Mesenchymal stem cell (in vitro differentiated cells and primary cell): ENCODE measurements at regions not wholly inside any gene's neighbourhood (a gene's known extent, or its start where the extent isn't known, plus 50 kb on each side); places are given as distances from the start of the nearest gene placed in this dataset.

Source experiments
- DNase-seq: peaks from one replicate; pipeline ENCODE4 v3.0.0-alpha.2; 2013
- H2AFZ ChIP-seq: one replicate; pipeline ENCODE4 v1.6.1; 2013; ENCODE audit warnings: low read depth, mild to moderate bottlenecking, control low read depth, inconsistent platforms, low read length, moderate library complexity
- H2AK5ac ChIP-seq: 2 replicates; pipeline ENCODE4 v1.6.1; 2013; ENCODE audit warnings: low read length, moderate library complexity, mild to moderate bottlenecking, inconsistent platforms; ENCODE audit not compliant: severe bottlenecking
- H2BK120ac ChIP-seq: one replicate; pipeline ENCODE4 v1.6.1; 2013; ENCODE audit warnings: low read depth, mild to moderate bottlenecking, inconsistent platforms, low read length, moderate library complexity
- H2BK12ac ChIP-seq, 2 experiments: one replicate each; pipeline ENCODE4 v1.6.1; 2013; ENCODE audit warnings: inconsistent platforms in 2 of 2, low read length in 2 of 2, mild to moderate bottlenecking in 2 of 2, moderate library complexity in 2 of 2, control low read depth in 1 of 2
- H2BK15ac ChIP-seq: one replicate; pipeline ENCODE4 v1.6.1; 2013; ENCODE audit warnings: mild to moderate bottlenecking, low read depth, inconsistent platforms; ENCODE audit not compliant: poor library complexity, severe bottlenecking
- H2BK5ac ChIP-seq: 2 replicates; pipeline ENCODE4 v1.6.1; 2013; ENCODE audit warnings: low read depth, mild to moderate bottlenecking, low read length, control low read depth, inconsistent platforms; ENCODE audit not compliant: poor library complexity, severe bottlenecking
- H3K14ac ChIP-seq, 2 experiments: one replicate each; pipeline ENCODE4 v1.6.1; 2013; ENCODE audit warnings: inconsistent platforms in 2 of 2, low read length in 2 of 2, control low read depth in 1 of 2, mild to moderate bottlenecking in 1 of 2, moderate library complexity in 1 of 2
- H3K18ac ChIP-seq, 2 experiments: one replicate each; pipeline ENCODE4 v1.6.1; 2013; ENCODE audit warnings: inconsistent platforms in 2 of 2, low read length in 2 of 2, control low read depth in 1 of 2, low read depth in 1 of 2, mild to moderate bottlenecking in 1 of 2
- H3K23ac ChIP-seq, 2 experiments: one replicate each; pipeline ENCODE4 v1.6.1; 2013; ENCODE audit warnings: inconsistent platforms in 2 of 2, low read length in 2 of 2, mild to moderate bottlenecking in 2 of 2, moderate library complexity in 2 of 2, control low read depth in 1 of 2
- H3K27ac ChIP-seq: 2 replicates; pipeline ENCODE4 v1.5.1; 2013; ENCODE audit warnings: mild to moderate bottlenecking, moderate library complexity, low read length, control low read depth, inconsistent platforms; ENCODE audit not compliant: poor library complexity, severe bottlenecking
- H3K27me3 ChIP-seq, 2 experiments: 2 replicates each; pipeline versions ENCODE4 v1.6.1 to v1.7.0; 2013; ENCODE audit warnings: low read length in 2 of 2, mild to moderate bottlenecking in 2 of 2, moderate library complexity in 2 of 2, control low read depth in 1 of 2, inconsistent platforms in 1 of 2; ENCODE audit not compliant: control insufficient read depth in 1 of 2, insufficient read depth in 1 of 2
- H3K36me3 ChIP-seq, 2 experiments: 2 replicates each; pipeline versions ENCODE4 v1.6.1 to v1.7.0; 2013; ENCODE audit warnings: low read length in 2 of 2, control low read depth in 1 of 2, inconsistent platforms in 1 of 2, low read depth in 1 of 2, mild to moderate bottlenecking in 1 of 2; ENCODE audit not compliant: insufficient read depth in 2 of 2, control insufficient read depth in 1 of 2
- H3K4ac ChIP-seq, 2 experiments: one replicate each; pipeline ENCODE4 v1.6.1; 2013; ENCODE audit warnings: inconsistent platforms in 2 of 2, low read length in 2 of 2, mild to moderate bottlenecking in 2 of 2, moderate library complexity in 2 of 2, control low read depth in 1 of 2, low read depth in 1 of 2
- H3K4me1 ChIP-seq: 2 replicates; pipeline ENCODE4 v1.6.1; 2013; ENCODE audit warnings: low read depth, low read length, control low read depth; ENCODE audit not compliant: control insufficient read depth, insufficient read depth
- H3K4me2 ChIP-seq: 2 replicates; pipeline ENCODE4 v1.6.1; 2013; ENCODE audit warnings: low read length, mild to moderate bottlenecking, inconsistent platforms; ENCODE audit not compliant: poor library complexity, severe bottlenecking
- H3K4me3 ChIP-seq, 2 experiments: 2 replicates each; pipeline versions ENCODE4 v1.5.1 to v1.7.0; 2013; ENCODE audit warnings: low read length in 2 of 2, mild to moderate bottlenecking in 2 of 2, control low read depth in 1 of 2, low read depth in 1 of 2; ENCODE audit not compliant: insufficient read depth in 1 of 2
- H3K79me1 ChIP-seq: replicated peaks from 2 replicates; pipeline ENCODE4 v1.6.1; 2013; ENCODE audit warnings: mild to moderate bottlenecking, control low read depth, low read length, inconsistent platforms; ENCODE audit not compliant: poor library complexity, severe bottlenecking
- H3K9ac ChIP-seq: 2 replicates; pipeline ENCODE4 v1.7.0; 2013; ENCODE audit warnings: mild to moderate bottlenecking, low read length, moderate library complexity
- H3K9me3 ChIP-seq: 2 replicates; pipeline ENCODE4 v1.7.0; 2013; ENCODE audit warnings: mild to moderate bottlenecking, low read length; ENCODE audit not compliant: control insufficient read depth
- H4K8ac ChIP-seq: one replicate; pipeline ENCODE4 v1.6.1; 2013; ENCODE audit warnings: inconsistent platforms, mild to moderate bottlenecking, low read length, moderate library complexity
- H4K91ac ChIP-seq: one replicate; pipeline ENCODE4 v1.6.1; 2013; ENCODE audit warnings: mild to moderate bottlenecking, low read length, inconsistent platforms
- WGBS: methylation state at CpG from one replicate; pipeline ENCODE4 v1.1.7; 2013; ENCODE audit warnings: mixed read lengths; 5-methylcytosine and 5-hydroxymethylcytosine counted together

DNA sequence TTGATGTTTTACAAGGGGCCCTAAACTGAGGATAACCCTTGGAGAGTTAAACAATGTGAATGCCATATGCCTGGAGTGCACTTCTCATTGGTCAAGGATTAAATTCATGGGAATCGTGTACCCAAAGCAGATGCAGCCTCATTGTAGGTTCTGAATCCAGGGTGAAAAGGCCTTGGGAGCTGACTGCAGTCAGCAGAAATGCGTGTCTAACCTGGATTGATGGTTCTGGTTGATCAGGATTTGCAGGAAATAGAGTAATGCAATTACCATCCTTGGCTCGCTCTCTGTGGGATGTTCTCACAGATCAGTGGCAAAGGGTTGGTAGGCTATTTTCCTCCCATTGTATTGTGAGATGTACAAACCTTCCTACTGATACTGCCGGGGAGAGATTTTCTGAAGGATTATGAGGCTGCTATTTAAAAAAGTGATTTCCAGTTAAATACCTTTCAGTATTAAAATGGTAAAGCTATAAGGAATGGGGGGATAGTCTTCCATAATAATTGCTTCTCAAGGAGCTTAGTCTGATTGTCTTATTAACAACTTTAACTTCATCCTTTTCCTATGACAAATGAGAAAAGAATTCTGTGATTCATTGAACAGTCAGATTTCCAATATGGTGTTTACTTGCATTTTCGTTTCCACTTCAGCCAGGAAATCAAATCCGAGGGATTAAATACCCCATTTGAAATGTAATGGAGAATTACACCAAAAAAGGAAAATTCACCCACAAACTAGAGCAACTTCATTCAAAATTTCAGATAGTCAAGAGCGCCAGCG lies 1028.1 kb upstream of the EEF2KMT start:
- H2AFZ ChIP-seq: no peak overlapping the region
- no peak overlapping the region for H3K23ac ChIP-seq
- H2BK5ac ChIP-seq: no peak overlapping the region
- no peaks in the 10 kb centered on the region for H3K36me3 ChIP-seq
- no peak overlapping the region for H3K14ac ChIP-seq
- H3K27me3 ChIP-seq: no peaks in the 10 kb centered on the region
- DNase-seq: no peak
- H3K27ac ChIP-seq: no peak overlapping the region
- no peak overlapping the region for H2BK12ac ChIP-seq
- no peak overlapping the region for H4K91ac ChIP-seq
- H3K9ac ChIP-seq: no peak overlapping the region
- no peak overlapping the region for H2BK15ac ChIP-seq
- no peak overlapping the region for H2BK120ac ChIP-seq
- no peak overlapping the region for H3K4me2 ChIP-seq
- no peaks in the 10 kb centered on the region for H3K79me1 ChIP-seq
- WGBS: 70% methylated on average over 7 of the region's 8 CpGs
- no peak overlapping the region for H3K18ac ChIP-seq
- H3K4me3 ChIP-seq: no peak overlapping the region
- no peaks in the 10 kb centered on the region for H3K4me1 ChIP-seq
- no peak overlapping the region for H4K8ac ChIP-seq
- no peak overlapping the region for H2AK5ac ChIP-seq
- peaks cover 14% of the 10 kb centered on the region for H3K9me3 ChIP-seq
- no peak overlapping the region for H3K4ac ChIP-seq

GRCh38 chr16:6124136-6124535 lies 1026.5 kb upstream of the EEF2KMT start:
- Histone ChIP-seq H2AFZ (no peak overlapping the region), H3K79me1 (no peaks in the 10 kb centered on the region), H2BK15ac (no peak overlapping the region), H4K8ac (no peak overlapping the region), H3K4me3 (no peak overlapping the region), H2BK5ac (no peak overlapping the region), H3K36me3 (no peaks in the 10 kb centered on the region), H2BK120ac (no peak overlapping the region), H3K4ac (no peak overlapping the region), H3K14ac (no peak overlapping the region), H3K27ac (no peak overlapping the region), H3K4me2 (no peak overlapping the region), H3K23ac (no peak overlapping the region), H2BK12ac (no peak overlapping the region), H4K91ac (no peak overlapping the region), H3K9ac (no peak overlapping the region), H3K9me3 (peaks cover 7% of the 10 kb centered on the region), H3K27me3 (no peaks in the 10 kb centered on the region), H2AK5ac (no peak overlapping the region), H3K4me1 (no peaks in the 10 kb centered on the region), H3K18ac (no peak overlapping the region)
- DNase-seq: no peak
- WGBS: 68% methylated on average over 1 of the region's 1 CpG

DNA sequence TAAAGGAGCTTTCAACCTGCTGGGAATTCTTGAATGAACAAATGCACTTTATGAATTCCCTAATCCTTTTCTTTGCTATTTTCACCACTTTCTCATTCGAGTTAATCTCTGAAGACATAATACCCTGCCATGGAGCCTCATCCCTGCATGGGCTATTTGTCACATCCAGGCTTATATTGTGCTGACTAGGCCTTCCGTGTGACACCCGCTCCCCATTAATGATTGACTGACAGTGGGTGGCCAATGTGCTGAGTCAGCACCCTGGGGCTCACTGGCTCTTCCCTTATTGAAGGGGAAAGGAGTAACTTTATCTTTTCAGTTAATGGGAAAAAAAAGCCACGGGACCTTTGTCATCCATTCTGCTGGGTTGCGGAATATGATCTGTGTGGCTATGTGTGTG lies 1024.8 kb upstream of the EEF2KMT start:
- Histone ChIP-seq H3K79me1 (no peaks in the 10 kb centered on the region), H4K91ac (no peak overlapping the region), H3K23ac (no peak overlapping the region), H2AK5ac (no peak overlapping the region), H2BK15ac (no peak overlapping the region), H3K36me3 (no peaks in the 10 kb centered on the region), H3K27me3 (no peaks in the 10 kb centered on the region), H4K8ac (no peak overlapping the region), H3K4me2 (no peak overlapping the region), H3K4ac (no peak overlapping the region), H2AFZ (no peak overlapping the region), H3K9ac (no peak overlapping the region), H3K9me3 (peaks cover 7% of the 10 kb centered on the region), H3K18ac (no peak overlapping the region), H3K4me3 (no peak overlapping the region), H2BK120ac (no peak overlapping the region), H3K14ac (no peak overlapping the region), H3K27ac (no peak overlapping the region), H3K4me1 (no peaks in the 10 kb centered on the region), H2BK12ac (no peak overlapping the region), H2BK5ac (no peak overlapping the region)
- 65% methylated on average over 3 of the region's 5 CpGs for WGBS
- DNase-seq: no peak

GRCh38 chr16:6114691-6115090 lies 1017.1 kb upstream of the EEF2KMT start:
- Histone ChIP-seq H3K4ac (no peak overlapping the region), H2BK15ac (no peak overlapping the region), H2AK5ac (no peak overlapping the region), H3K27me3 (no peaks in the 10 kb centered on the region), H2BK5ac (no peak overlapping the region), H2BK120ac (no peak overlapping the region), H3K27ac (no peak overlapping the region), H4K91ac (no peak overlapping the region), H3K4me1 (no peaks in the 10 kb centered on the region), H2BK12ac (no peak overlapping the region), H3K18ac (no peak overlapping the region), H3K23ac (no peak overlapping the region), H3K79me1 (no peaks in the 10 kb centered on the region), H2AFZ (no peak overlapping the region), H3K4me3 (no peak overlapping the region), H4K8ac (no peak overlapping the region), H3K9me3 (peaks cover 3% of the 10 kb centered on the region), H3K9ac (no peak overlapping the region), H3K14ac (no peak overlapping the region), H3K36me3 (no peaks in the 10 kb centered on the region), H3K4me2 (no peak overlapping the region)
- 44% methylated on average over 1 of the region's 2 CpGs for WGBS
- no peak for DNase-seq
